Activated naive CD8-positive, alpha-beta T cell treated with anti-CD3 and anti-CD28 coated beads for 36 hours (primary cell): ENCODE measurements at regions not wholly inside any gene's neighbourhood (a gene's known extent, or its start where the extent isn't known, plus 50 kb on each side); places are given as distances from the start of the nearest gene placed in this dataset.

Source experiments
- DNase-seq: peaks from one replicate; pipeline ENCODE4 v3.0.0; 2021
- H3K27ac Mint-ChIP-seq: one replicate; pipeline ENCODE4 v1.8.0; 2022; ENCODE audit warnings: mild to moderate bottlenecking, moderate library complexity, mixed read lengths
- H3K27me3 Mint-ChIP-seq: one replicate; pipeline ENCODE4 v1.8.0; 2022; ENCODE audit warnings: mild to moderate bottlenecking, mixed read lengths
- H3K36me3 Mint-ChIP-seq: one replicate; pipeline ENCODE4 v1.8.0; 2021; ENCODE audit warnings: mild to moderate bottlenecking, mixed read lengths
- H3K4me1 Mint-ChIP-seq: one replicate; pipeline ENCODE4 v1.8.0; 2021; ENCODE audit warnings: mixed read lengths
- H3K4me3 Mint-ChIP-seq: one replicate; pipeline ENCODE4 v1.8.0; 2022; ENCODE audit warnings: mild to moderate bottlenecking, moderate library complexity, mixed read lengths
- H3K9me3 Mint-ChIP-seq: one replicate; pipeline ENCODE4 v1.8.0; 2022; ENCODE audit warnings: mixed read lengths

DNA sequence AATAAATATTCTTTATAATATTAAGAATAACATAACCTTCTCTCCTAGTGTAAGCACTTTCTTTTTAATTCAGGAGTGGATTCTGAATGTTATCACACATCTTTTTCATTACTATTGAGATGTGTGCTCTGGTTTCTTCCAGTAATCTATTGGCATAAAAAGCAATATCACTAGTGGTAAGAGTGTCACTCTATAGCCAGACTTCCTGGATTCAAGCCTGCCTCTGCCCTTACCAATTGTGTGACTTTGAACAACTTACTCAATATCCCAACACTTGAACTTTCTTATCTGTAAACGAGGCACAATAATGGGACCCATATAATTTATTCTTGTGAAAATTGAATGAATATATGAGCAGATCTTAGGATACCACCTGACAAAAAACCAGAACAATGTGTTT lies 71.0 kb downstream of the SEM1 start:
- Mint-ChIP-seq H3K4me3 (no peak overlapping the region), H3K36me3 (peaks cover 5% of the 10 kb centered on the region), H3K4me1 (no peaks in the 10 kb centered on the region), H3K9me3 (no peaks in the 10 kb centered on the region), H3K27ac (no peak overlapping the region), H3K27me3 (no peaks in the 10 kb centered on the region)
- DNase-seq: no peak

DNA sequence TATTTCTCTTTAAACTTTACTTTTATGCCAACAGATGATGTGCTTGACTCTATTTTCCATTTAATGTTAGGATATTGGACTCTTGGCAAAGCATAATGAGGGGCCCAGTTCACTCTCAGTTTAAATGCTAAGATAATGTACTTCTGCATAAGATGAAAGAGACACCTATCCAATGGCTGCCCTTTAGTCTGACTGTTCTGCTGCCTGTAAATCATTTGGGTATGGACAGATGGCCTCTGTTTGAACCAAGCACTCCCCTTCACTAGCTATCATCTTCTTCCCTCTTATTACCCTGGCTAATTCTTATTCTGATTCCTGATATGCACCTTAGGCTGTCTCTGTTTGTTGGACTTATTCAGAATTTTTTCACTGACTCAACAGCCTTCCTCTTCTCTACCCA lies 72.1 kb downstream of the SEM1 start:
- Mint-ChIP-seq H3K4me1 (no peaks in the 10 kb centered on the region), H3K27ac (no peak overlapping the region), H3K4me3 (no peak overlapping the region), H3K36me3 (peaks cover 2% of the 10 kb centered on the region), H3K9me3 (no peaks in the 10 kb centered on the region), H3K27me3 (no peaks in the 10 kb centered on the region)
- DNase-seq: no peak

- no peaks in the 10 kb centered on the region for H3K4me1 Mint-ChIP-seq
- DNase-seq: no peak
- H3K27ac Mint-ChIP-seq: no peak overlapping the region
- H3K9me3 Mint-ChIP-seq: no peaks in the 10 kb centered on the region
- no peaks in the 10 kb centered on the region for H3K27me3 Mint-ChIP-seq
- H3K4me3 Mint-ChIP-seq: no peak overlapping the region
- peaks cover 6% of the 10 kb centered on the region for H3K36me3 Mint-ChIP-seq
Measured at GRCh38 chr7:96636979-96637378, 72.7 kb downstream of the SEM1 start.

DNA sequence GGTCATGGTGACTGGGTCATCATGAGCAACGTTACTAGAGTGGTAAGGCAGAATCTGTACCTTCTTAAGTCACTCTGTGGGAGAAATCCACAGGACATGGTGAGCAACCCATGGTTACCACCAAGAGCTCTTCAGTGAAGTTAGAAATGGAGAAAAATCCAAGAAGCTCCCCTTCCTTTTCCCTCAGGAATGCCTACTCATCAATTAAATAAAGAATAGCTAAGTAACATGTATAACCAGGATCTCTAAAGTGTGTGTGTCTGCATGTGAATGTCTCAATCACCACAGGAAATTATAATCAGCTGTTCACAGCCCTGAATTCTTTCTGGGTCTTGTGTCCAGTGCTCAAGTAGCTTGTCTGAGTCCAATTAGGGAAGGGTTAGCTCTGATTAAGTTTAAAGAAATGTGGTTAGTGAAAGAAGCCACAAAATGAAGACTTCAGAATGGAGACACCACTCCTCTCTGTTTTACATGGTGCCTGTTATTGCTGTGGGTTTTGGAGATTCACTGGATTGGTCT lies 73.2 kb downstream of the SEM1 start:
- no peaks in the 10 kb centered on the region for H3K27me3 Mint-ChIP-seq
- H3K4me1 Mint-ChIP-seq: no peaks in the 10 kb centered on the region
- no peak overlapping the region for H3K27ac Mint-ChIP-seq
- H3K4me3 Mint-ChIP-seq: no peak overlapping the region
- H3K36me3 Mint-ChIP-seq: peaks cover 6% of the 10 kb centered on the region
- DNase-seq: no peak
- no peaks in the 10 kb centered on the region for H3K9me3 Mint-ChIP-seq

GRCh38 chr7:96629884-96630283 lies 79.8 kb downstream of the SEM1 start:
- no peak overlapping the region for H3K27ac Mint-ChIP-seq
- no peaks in the 10 kb centered on the region for H3K27me3 Mint-ChIP-seq
- DNase-seq: no peak
- H3K36me3 Mint-ChIP-seq: peaks cover 9% of the 10 kb centered on the region
- no peak overlapping the region for H3K4me3 Mint-ChIP-seq
- peaks cover 10% of the 10 kb centered on the region for H3K9me3 Mint-ChIP-seq
- no peaks in the 10 kb centered on the region for H3K4me1 Mint-ChIP-seq

GRCh38 chr7:96624954-96625353 lies 84.7 kb downstream of the SEM1 start:
- peaks cover 17% of the 10 kb centered on the region for H3K9me3 Mint-ChIP-seq
- H3K4me3 Mint-ChIP-seq: no peak overlapping the region

GRCh38 chr7:96621932-96622331 lies 87.7 kb downstream of the SEM1 start:
- DNase-seq: no peak
- no peak overlapping the region for H3K27ac Mint-ChIP-seq
- H3K4me3 Mint-ChIP-seq: no peak overlapping the region
- peaks cover 17% of the 10 kb centered on the region for H3K9me3 Mint-ChIP-seq
- H3K27me3 Mint-ChIP-seq: peaks cover 5% of the 10 kb centered on the region
- peaks cover 7% of the 10 kb centered on the region for H3K36me3 Mint-ChIP-seq
- H3K4me1 Mint-ChIP-seq: no peaks in the 10 kb centered on the region

More at GRCh38 chr7:96624954-96625353, 84.7 kb downstream of the SEM1 start:
- DNase-seq: no peak
- Mint-ChIP-seq H3K36me3 (peaks cover 10% of the 10 kb centered on the region), H3K27ac (no peak overlapping the region), H3K27me3 (peaks cover 5% of the 10 kb centered on the region), H3K4me1 (no peaks in the 10 kb centered on the region)

DNA sequence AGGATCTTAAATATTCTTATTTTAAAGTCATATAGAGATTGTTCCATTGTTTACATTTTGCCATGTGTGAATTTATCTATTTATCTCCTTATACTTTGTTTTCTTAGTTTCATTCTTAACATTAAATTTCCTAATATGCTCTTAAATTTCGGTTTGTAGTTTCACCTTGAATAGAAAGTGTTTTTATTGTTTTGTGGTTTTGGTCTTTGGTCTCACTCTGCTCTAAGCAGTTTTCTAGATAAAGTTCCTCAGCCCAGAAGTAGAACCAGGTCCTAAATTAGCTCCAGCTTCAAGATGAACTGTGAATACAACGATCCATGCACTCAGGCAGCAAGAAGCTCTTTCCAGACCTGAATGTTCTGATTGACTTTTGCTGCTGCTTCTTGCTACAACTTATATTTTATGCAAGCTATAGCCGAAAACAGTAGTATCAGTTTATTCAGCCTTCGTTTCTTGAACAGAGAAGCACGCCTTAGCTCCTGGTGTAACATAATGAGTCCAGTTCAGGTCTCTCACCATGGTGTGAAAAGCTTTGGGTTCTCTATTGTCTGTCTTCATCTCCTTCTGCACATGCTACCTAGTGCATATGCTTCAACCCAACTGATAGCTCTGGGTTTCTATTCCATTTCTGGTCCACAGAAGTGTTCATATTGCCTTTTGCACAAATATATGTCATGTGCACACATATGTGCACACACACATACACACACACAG lies 95.3 kb downstream of the SEM1 start:
- no peak overlapping the region for H3K27ac Mint-ChIP-seq
- H3K4me1 Mint-ChIP-seq: no peaks in the 10 kb centered on the region
- H3K27me3 Mint-ChIP-seq: peaks cover 4% of the 10 kb centered on the region
- DNase-seq: no peak
- no peak overlapping the region for H3K4me3 Mint-ChIP-seq
- H3K9me3 Mint-ChIP-seq: peaks cover 32% of the 10 kb centered on the region
- no peaks in the 10 kb centered on the region for H3K36me3 Mint-ChIP-seq

DNA sequence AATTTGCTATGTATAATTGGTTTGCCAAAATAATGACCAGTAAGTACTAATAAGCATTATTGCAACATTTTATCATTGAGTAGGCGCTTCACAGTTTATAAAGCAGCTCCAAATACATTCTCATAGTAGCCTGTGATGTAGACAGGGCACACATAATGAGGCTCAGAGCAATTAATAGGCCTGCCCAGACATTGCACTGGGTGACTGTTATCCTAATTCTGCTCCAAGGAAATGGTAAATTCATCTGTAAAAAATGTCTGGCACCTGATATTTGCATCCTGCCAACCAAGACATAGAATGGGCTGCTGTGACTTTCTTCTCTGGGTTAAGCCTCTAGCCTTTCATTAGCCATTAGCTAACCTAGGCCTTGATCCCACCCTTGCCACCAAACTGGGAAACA lies 97.6 kb downstream of the SEM1 start:
- DNase-seq: no peak
- H3K9me3 Mint-ChIP-seq: peaks cover 23% of the 10 kb centered on the region
- no peaks in the 10 kb centered on the region for H3K4me1 Mint-ChIP-seq
- H3K27ac Mint-ChIP-seq: no peak overlapping the region
- H3K4me3 Mint-ChIP-seq: no peak overlapping the region
- H3K36me3 Mint-ChIP-seq: no peaks in the 10 kb centered on the region
- H3K27me3 Mint-ChIP-seq: peaks cover 6% of the 10 kb centered on the region

- H3K4me1 Mint-ChIP-seq: no peaks in the 10 kb centered on the region
- DNase-seq: no peak
- peaks cover 2% of the 10 kb centered on the region for H3K9me3 Mint-ChIP-seq
- H3K27me3 Mint-ChIP-seq: peaks cover 6% of the 10 kb centered on the region
- H3K4me3 Mint-ChIP-seq: no peak overlapping the region
- no peak overlapping the region for H3K27ac Mint-ChIP-seq
- no peaks in the 10 kb centered on the region for H3K36me3 Mint-ChIP-seq
Measured at GRCh38 chr7:96605045-96605716, 104.5 kb downstream of the SEM1 start.

DNA sequence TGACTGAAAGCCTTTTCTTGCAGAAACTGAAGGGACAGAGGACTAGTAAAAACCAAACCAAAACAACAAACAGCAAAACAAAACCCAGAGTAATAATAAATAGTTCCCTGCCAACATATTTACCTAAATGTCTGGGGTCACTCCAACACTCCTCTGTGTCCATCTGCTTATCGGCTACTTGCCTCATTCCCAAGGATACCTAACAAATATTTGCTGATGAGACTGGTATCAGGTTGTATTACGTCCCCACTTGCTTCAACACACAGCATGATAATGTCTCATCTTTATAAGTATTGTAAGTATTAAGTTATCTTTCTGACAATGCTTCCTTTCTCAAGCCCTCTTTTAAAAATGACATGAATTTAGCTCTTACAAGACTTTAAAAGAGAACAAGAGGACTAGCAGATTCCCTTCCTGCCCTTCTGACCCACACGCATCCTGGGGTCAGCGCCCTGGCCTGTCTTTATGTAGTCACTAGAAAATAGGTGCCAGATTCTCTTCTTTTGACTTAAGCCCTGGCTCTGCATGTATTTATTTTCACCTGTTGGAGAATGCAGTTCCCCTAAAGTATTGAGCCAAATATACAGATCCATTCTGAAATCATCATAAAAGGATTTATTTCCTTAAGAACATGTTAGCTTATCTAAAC lies 110.2 kb downstream of the SEM1 start:
- no peak for DNase-seq
- no peaks in the 10 kb centered on the region for H3K4me1 Mint-ChIP-seq
- H3K4me3 Mint-ChIP-seq: no peak overlapping the region
- no peak overlapping the region for H3K27ac Mint-ChIP-seq
- no peaks in the 10 kb centered on the region for H3K36me3 Mint-ChIP-seq
- H3K9me3 Mint-ChIP-seq: no peaks in the 10 kb centered on the region
- peaks cover 8% of the 10 kb centered on the region for H3K27me3 Mint-ChIP-seq

DNA sequence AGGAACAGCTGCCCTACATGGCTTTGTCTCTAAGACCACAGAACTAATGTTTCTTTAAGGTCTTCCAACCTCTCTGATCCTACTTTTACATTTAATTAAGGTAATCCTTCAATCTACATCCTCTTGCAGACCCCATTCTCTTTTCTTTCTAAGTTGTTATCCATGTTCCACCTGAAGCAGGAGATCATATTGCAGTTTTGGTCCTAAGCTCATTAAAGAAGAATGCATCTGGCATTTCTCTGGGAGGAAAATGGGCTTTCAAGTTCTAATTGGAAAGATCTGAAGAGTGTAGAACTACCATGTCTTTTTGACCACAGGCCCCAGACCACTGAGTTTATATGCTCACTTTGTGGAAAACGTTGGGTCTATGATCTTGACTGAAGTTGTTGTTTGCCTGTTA lies 111.2 kb downstream of the SEM1 start:
- no peaks in the 10 kb centered on the region for H3K9me3 Mint-ChIP-seq
- H3K27ac Mint-ChIP-seq: no peak overlapping the region
- H3K27me3 Mint-ChIP-seq: peaks cover 8% of the 10 kb centered on the region
- H3K36me3 Mint-ChIP-seq: no peaks in the 10 kb centered on the region
- no peaks in the 10 kb centered on the region for H3K4me1 Mint-ChIP-seq
- DNase-seq: no peak
- H3K4me3 Mint-ChIP-seq: no peak overlapping the region

DNA sequence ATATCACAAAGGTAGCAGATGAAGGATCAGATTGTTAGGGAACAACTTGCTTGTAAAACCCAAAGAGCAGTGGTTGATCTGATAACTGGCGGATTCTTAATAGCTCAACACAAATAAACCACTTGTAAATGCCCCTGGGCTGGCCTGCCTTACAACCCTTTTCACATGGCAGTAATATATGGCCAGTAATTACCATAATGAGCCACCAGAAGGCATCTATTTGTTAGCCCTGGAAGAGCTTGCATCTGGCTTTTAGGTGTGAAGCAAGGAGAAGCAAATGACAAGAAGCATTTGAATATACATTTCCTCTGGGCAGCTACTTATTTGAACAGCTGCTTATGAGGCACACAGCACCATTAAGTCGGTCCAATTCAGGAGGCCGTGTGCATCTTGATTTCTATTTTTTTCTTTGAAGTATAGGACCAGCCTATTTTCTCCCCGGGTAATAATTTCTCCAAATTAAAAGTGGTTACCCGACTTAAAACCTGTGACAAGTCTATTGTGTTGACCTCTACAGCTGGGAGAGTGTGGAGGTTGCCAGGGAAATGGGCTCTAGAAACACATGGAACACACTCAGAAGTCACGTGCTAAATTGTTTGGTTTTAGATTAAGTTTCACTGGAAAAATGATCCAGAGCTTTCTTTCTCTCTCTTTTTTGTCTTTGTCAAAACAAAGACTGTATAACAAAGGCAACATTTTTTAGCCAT lies 113.4 kb downstream of the SEM1 start:
- no peak for DNase-seq
- Mint-ChIP-seq H3K36me3 (no peaks in the 10 kb centered on the region), H3K27ac (no peak overlapping the region), H3K9me3 (no peaks in the 10 kb centered on the region), H3K27me3 (peaks cover 11% of the 10 kb centered on the region), H3K4me1 (no peaks in the 10 kb centered on the region), H3K4me3 (no peak overlapping the region)

GRCh38 chr7:96591900-96592676 lies 117.6 kb downstream of the SEM1 start:
- Mint-ChIP-seq H3K36me3 (no peaks in the 10 kb centered on the region), H3K4me1 (no peaks in the 10 kb centered on the region), H3K27me3 (peaks cover 4% of the 10 kb centered on the region), H3K9me3 (no peaks in the 10 kb centered on the region), H3K27ac (no peak overlapping the region), H3K4me3 (no peak overlapping the region)
- no peak for DNase-seq
